ENCODE measurements at regions not wholly inside any gene's neighbourhood (a gene's known extent, or its start where the extent isn't known, plus 50 kb on each side); places are given as distances from the start of the nearest gene placed in this dataset.

DNA sequence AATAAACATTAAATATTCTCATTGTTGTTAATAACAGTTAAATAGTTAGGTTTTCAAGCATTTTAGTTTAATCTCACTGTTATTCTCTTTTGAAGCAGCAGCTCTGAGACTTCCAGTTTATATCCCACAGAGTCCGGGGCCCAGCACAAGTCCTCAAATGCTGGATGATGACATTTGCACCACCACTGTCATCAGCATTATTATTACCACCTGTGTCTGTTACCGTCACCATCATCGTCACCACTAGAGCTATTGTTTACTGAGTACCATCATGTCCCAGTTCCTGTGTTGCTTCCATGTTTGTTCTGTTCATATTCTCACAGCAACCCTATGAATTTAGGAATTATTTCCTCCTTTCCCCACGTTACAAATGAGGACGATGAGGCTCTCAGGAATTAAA lies 169.2 kb upstream of the NR3C1 start:
- Histone ChIP-seq H3K36me3 (no peaks in the 10 kb centered on the region), H3K4me1 (no peaks in the 10 kb centered on the region), H3K4me3 (no peak overlapping the region), H3K9me3 (no peaks in the 10 kb centered on the region), H3K27me3 (no peaks in the 10 kb centered on the region), H3K27ac (no peak overlapping the region)
- intact Hi-C loops (cut with DNase I; ENCODE audit: low total_unique reads) = no loop called here
- TF ChIP-seq POLR2A (IDR thresholded peaks at IDR 0.05) = no peak
- TF ChIP-seq, protein P1, sequence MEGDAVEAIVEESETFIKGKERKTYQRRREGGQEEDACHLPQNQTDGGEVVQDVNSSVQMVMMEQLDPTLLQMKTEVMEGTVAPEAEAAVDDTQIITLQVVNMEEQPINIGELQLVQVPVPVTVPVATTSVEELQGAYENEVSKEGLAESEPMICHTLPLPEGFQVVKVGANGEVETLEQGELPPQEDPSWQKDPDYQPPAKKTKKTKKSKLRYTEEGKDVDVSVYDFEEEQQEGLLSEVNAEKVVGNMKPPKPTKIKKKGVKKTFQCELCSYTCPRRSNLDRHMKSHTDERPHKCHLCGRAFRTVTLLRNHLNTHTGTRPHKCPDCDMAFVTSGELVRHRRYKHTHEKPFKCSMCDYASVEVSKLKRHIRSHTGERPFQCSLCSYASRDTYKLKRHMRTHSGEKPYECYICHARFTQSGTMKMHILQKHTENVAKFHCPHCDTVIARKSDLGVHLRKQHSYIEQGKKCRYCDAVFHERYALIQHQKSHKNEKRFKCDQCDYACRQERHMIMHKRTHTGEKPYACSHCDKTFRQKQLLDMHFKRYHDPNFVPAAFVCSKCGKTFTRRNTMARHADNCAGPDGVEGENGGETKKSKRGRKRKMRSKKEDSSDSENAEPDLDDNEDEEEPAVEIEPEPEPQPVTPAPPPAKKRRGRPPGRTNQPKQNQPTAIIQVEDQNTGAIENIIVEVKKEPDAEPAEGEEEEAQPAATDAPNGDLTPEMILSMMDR (IDR thresholded peaks at IDR 0.05) = no peak
- no peak for DNase-seq

DNA sequence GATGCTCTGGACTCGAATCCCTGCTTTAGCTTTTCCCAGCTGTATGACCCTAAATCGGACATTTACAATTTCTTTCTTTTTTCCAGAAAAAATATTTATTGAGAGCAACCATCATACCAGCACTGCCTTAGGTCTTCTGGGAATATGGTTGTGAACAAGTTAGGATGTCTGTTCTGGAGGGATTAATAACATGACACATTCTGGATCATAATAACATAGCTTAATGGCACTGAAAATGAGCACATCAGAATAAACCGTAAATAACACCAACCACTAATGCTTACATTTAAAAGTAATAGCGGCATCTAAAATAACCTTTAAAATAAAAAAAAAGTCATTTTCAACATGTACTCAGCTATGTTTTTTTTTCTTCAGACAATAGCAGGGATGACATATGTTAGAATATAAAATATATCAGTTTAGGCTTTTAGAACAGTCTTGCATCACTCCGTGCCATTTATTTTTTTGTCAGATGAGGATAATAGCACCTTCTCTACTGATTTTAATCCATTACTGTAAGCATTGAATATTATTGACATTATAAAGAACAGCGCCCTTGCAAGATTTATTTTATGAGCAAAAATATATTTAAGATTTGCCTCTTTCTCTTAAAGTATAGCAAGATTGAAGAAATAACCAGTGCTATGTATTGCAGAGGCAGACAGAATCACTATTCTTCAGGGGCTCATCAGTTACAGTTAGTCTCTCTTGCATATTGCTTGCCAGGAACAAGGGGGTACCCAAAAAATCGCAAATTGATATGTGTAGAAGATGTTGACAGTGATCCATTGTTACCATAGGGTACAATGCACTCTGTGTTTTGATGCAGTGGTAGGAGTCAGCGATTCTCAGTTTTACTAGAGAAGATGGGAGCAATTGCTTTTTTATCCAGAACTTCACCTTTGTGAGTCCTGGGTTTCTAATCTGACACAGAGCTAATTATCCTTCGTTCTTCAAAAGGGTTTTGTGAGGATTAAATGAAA lies 168.4 kb upstream of the NR3C1 start:
- intact Hi-C loops (cut with DNase I; ENCODE audit: low total_unique reads) = no loop called here
- TF ChIP-seq POLR2A (IDR thresholded peaks at IDR 0.05) = no peak
- TF ChIP-seq, protein P1 (IDR thresholded peaks at IDR 0.05) = no peak
- no peaks in the 10 kb centered on the region for H3K9me3 ChIP-seq
- H3K4me1 ChIP-seq = no peaks in the 10 kb centered on the region
- no peaks in the 10 kb centered on the region for H3K27me3 ChIP-seq
- no peaks in the 10 kb centered on the region for H3K36me3 ChIP-seq
- no peak overlapping the region for H3K27ac ChIP-seq
- DNase-seq = no peak
- no peak overlapping the region for H3K4me3 ChIP-seq

DNA sequence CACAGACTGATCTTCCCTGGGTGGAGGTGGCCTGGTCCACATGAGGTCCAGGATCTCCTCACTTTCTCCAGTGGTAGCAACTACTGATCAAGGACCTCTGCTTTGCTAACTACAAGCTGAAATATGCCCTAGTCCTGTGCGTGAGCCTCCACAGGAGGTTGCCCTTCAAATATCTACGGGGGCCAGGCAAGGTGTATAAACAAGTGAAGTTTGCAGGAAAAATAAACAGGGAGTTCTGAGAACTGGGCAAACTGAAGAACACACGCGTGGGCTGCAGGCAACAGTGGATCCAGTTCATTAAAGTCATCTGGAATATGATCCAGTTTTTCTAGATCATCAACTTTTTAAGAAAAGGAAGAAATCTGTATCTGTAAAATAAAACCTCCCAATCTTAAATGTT lies 167.5 kb upstream of the NR3C1 start:
- Histone ChIP-seq H3K27me3 (no peaks in the 10 kb centered on the region), H3K4me3 (no peak overlapping the region), H3K27ac (no peak overlapping the region), H3K36me3 (no peaks in the 10 kb centered on the region), H3K4me1 (no peaks in the 10 kb centered on the region), H3K9me3 (no peaks in the 10 kb centered on the region)
- TF ChIP-seq POLR2A (IDR thresholded peaks at IDR 0.05) = no peak
- TF ChIP-seq, protein P1 (IDR thresholded peaks at IDR 0.05) = no peak
- no peak for DNase-seq
- intact Hi-C loops (cut with DNase I; ENCODE audit: low total_unique reads) = no loop called here

DNA sequence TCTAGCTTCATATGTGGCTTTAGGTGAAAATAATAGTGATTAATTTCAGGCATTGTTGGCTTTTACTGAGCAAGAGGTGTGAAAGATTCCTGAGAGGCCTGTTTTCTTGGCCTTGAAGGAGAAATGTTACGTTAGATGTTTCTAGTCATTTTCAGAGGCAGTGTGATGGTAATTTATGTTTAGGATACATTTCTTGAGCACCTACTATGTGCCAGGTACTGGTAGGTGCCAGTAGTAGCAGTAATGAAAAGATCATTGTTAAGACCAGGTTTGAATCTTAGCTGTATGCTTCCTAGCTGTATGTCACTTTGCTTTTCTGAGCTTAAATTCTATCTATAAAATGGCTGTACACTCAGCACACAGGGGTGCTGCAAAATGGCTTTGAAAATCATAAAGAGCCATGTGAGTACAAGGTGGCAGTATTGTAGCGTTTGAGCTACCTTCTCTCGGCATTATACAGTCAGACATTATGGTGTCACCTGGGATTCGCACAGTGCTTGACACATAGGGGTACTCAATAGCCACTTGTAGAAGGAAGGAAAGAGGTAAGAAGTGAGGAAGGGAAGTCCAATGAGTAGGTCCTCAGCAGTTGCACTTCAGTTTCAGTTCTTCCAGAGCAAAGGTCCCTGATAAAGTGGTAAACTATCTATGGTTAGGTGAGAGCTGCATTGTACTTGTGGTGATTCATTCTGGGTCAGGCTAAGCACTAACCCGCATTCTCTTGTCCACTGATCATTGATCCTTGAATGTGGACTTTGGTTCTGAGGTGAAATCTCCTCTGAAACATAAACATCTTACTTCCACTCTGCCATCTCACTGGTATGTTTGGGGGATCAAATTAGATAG lies 166.5 kb upstream of the NR3C1 start:
- intact Hi-C loops (cut with DNase I; ENCODE audit: low total_unique reads) = no loop called here
- DNase-seq = no peak

More for the DNA sequence above, 166.5 kb upstream of the NR3C1 start:
- Histone ChIP-seq H3K27me3 (no peaks in the 10 kb centered on the region), H3K36me3 (no peaks in the 10 kb centered on the region), H3K4me1 (no peaks in the 10 kb centered on the region), H3K9me3 (no peaks in the 10 kb centered on the region), H3K27ac (no peak overlapping the region), H3K4me3 (no peak overlapping the region)
- no peak for TF ChIP-seq POLR2A (IDR thresholded peaks at IDR 0.05)
- TF ChIP-seq, protein P1 (IDR thresholded peaks at IDR 0.05) = no peak

All from uterus (tissue), 3 donors.